HG02938 (cell line): ENCODE measurements at regions not wholly inside any gene's neighbourhood (a gene's known extent, or its start where the extent isn't known, plus 50 kb on each side); places are given as distances from the start of the nearest gene placed in this dataset.

ENCODE experiments used
- ATAC-seq: cut with Tn5 transposase; IDR thresholded peaks from one replicate; pipeline ENCODE4 v1.9.1; 2021; ENCODE audit warnings: mild to moderate bottlenecking, moderate library complexity; ENCODE audit not compliant: unreplicated experiment

- no peak for ATAC-seq
Observed at GRCh38 chr11:80827781-80828180, 1387.0 kb upstream of the TENM4 start.

GRCh38 chr11:80826808-80827207 lies 1386.0 kb upstream of the TENM4 start:
- no peak for ATAC-seq

- ATAC-seq: no peak
Observed at GRCh38 chr11:80822308-80822707, 1381.5 kb upstream of the TENM4 start.

- no peak for ATAC-seq
Observed at GRCh38 chr11:80819271-80819670, 1378.4 kb upstream of the TENM4 start.

- no peak for ATAC-seq
Observed at GRCh38 chr11:80816966-80817365, 1376.1 kb upstream of the TENM4 start.

- peak; percentile 42 for ATAC-seq
Observed at GRCh38 chr11:80816454-80816847, 1375.6 kb upstream of the TENM4 start.

GRCh38 chr11:80815752-80816453 lies 1375.1 kb upstream of the TENM4 start:
- ATAC-seq: peak; percentile 86

- no peak for ATAC-seq
Observed at GRCh38 chr11:80814813-80815212, 1374.0 kb upstream of the TENM4 start.

GRCh38 chr11:80810695-80811094 lies 1369.9 kb upstream of the TENM4 start:
- ATAC-seq: no peak

- ATAC-seq: no peak
Observed at GRCh38 chr11:80798174-80798573, 1357.3 kb upstream of the TENM4 start.

- ATAC-seq: no peak
Observed at GRCh38 chr11:80783561-80783960, 1342.7 kb upstream of the TENM4 start.

GRCh38 chr11:80782135-80782885 lies 1341.5 kb upstream of the TENM4 start:
- ATAC-seq: no peak

- peak; percentile 49 for ATAC-seq
Observed at GRCh38 chr11:80779905-80780605, 1339.2 kb upstream of the TENM4 start.

- ATAC-seq: no peak
Observed at GRCh38 chr11:80778941-80779340, 1338.1 kb upstream of the TENM4 start.

- ATAC-seq: no peak
Observed at GRCh38 chr11:80778432-80778831, 1337.6 kb upstream of the TENM4 start.

- ATAC-seq: no peak
Observed at GRCh38 chr11:80773919-80774318, 1333.1 kb upstream of the TENM4 start.

- ATAC-seq: no peak
Observed at GRCh38 chr11:80771017-80771416, 1330.2 kb upstream of the TENM4 start.

- ATAC-seq: no peak
Observed at GRCh38 chr11:80758787-80759186, 1318.0 kb upstream of the TENM4 start.

GRCh38 chr11:80748207-80748925 lies 1307.5 kb upstream of the TENM4 start:
- ATAC-seq: no peak

- ATAC-seq: no peak
Observed at GRCh38 chr11:80746300-80746699, 1305.5 kb upstream of the TENM4 start.

GRCh38 chr11:80745416-80745815 lies 1304.6 kb upstream of the TENM4 start:
- no peak for ATAC-seq
